Neutrophil (primary cell): ENCODE measurements at regions not wholly inside any gene's neighbourhood (a gene's known extent, or its start where the extent isn't known, plus 50 kb on each side); places are given as distances from the start of the nearest gene placed in this dataset.

ENCODE experiments used
- H3K27ac ChIP-seq: fragments of 200-600 bp; sonication (generic); 2 replicates; pipeline ENCODE4 v1.5.1; 2016; ENCODE audit warnings: mild to moderate bottlenecking, moderate library complexity
- H3K27me3 ChIP-seq: fragments of 200-600 bp; sonication (generic); 2 replicates; pipeline ENCODE4 v1.6.0; 2016; ENCODE audit warnings: mild to moderate bottlenecking
- H3K36me3 ChIP-seq: fragments of 200-600 bp; sonication (generic); 2 replicates; pipeline ENCODE4 v1.5.1; 2017
- H3K4me1 ChIP-seq, 2 experiments: fragments of 200-600 bp in 1 of 2; sonication (generic) in 1 of 2; 1 replicate in 1 of 2; 2 replicates in 1 of 2; pipeline versions ENCODE4 v1.5.1 to v1.6.1; 2013 to 2016; ENCODE audit warnings: low read depth in 1 of 2, low read length in 1 of 2, mild to moderate bottlenecking in 1 of 2, moderate library complexity in 1 of 2; ENCODE audit not compliant: control insufficient read depth in 1 of 2, insufficient read depth in 1 of 2
- H3K4me3 ChIP-seq, 2 experiments: fragments of 200-600 bp in 1 of 2; sonication (generic) in 1 of 2; 1 replicate in 1 of 2; 2 replicates in 1 of 2; pipeline ENCODE4 v1.5.1; 2013 to 2016; ENCODE audit warnings: low read depth in 1 of 2, low read length in 1 of 2, mild to moderate bottlenecking in 1 of 2, moderate library complexity in 1 of 2
- H3K9me3 ChIP-seq: fragments of 200-600 bp; sonication (generic); 2 replicates; pipeline ENCODE4 v1.5.1; 2016
- TF ChIP-seq, protein P1 (sequence below): fragments of 200-600 bp; sonication (generic); IDR thresholded peaks from 2 replicates; pipeline ENCODE4 v1.5.1; 2016; ENCODE audit warnings: antibody characterized with exemption

DNA sequence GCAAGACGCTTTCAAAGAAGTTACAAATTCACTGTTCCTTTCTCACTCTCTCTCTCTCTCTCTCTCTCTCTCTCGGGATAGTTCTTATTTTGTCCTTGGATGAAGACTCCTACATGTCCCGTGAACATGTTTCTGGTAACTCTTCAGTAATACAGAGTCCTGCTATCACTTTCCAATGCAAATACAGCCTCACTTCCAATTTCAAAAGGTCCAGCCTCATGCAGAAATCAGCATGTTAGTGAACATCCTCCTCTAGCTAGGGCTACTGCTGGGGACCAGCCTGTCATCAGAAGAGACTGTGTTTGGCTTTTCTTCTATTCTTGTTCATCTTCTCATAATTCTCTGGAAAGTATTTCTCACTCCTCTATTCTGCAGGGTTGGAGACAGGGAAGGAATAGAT, 1306.7 kb upstream of the CELF4 start:
- no peaks in the 10 kb centered on the region for H3K27me3 ChIP-seq
- TF ChIP-seq, protein P1, sequence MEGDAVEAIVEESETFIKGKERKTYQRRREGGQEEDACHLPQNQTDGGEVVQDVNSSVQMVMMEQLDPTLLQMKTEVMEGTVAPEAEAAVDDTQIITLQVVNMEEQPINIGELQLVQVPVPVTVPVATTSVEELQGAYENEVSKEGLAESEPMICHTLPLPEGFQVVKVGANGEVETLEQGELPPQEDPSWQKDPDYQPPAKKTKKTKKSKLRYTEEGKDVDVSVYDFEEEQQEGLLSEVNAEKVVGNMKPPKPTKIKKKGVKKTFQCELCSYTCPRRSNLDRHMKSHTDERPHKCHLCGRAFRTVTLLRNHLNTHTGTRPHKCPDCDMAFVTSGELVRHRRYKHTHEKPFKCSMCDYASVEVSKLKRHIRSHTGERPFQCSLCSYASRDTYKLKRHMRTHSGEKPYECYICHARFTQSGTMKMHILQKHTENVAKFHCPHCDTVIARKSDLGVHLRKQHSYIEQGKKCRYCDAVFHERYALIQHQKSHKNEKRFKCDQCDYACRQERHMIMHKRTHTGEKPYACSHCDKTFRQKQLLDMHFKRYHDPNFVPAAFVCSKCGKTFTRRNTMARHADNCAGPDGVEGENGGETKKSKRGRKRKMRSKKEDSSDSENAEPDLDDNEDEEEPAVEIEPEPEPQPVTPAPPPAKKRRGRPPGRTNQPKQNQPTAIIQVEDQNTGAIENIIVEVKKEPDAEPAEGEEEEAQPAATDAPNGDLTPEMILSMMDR = no peak

DNA sequence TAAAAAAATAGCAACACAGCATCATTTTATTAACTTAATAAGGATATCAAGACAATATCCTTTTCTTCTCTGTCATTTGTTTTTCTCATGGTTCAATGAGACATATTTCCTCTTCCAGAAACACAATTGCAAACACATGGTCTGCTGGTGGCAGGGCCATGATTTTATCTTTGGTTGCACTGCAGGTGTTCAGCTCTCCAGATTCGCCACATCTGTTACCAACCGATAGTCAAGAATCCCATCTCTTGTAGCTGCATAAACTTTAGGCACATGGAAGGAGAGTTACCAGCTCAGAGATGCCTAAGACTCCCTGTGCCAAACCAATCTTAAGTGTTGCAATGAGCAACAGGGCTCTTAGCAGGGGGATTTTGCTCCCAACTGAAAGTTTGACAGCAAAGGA, 1303.2 kb upstream of the CELF4 start:
- Histone ChIP-seq H3K27ac (no peak overlapping the region), H3K4me1 (no peaks in the 10 kb centered on the region), H3K9me3 (no peaks in the 10 kb centered on the region), H3K27me3 (no peaks in the 10 kb centered on the region), H3K4me3 (no peak overlapping the region), H3K36me3 (no peaks in the 10 kb centered on the region)
- TF ChIP-seq, protein P1 = no peak

More for the DNA sequence above, 1306.7 kb upstream of the CELF4 start:
- H3K4me1 ChIP-seq = no peaks in the 10 kb centered on the region
- no peaks in the 10 kb centered on the region for H3K9me3 ChIP-seq
- no peak overlapping the region for H3K27ac ChIP-seq
- no peaks in the 10 kb centered on the region for H3K36me3 ChIP-seq
- no peak overlapping the region for H3K4me3 ChIP-seq

DNA sequence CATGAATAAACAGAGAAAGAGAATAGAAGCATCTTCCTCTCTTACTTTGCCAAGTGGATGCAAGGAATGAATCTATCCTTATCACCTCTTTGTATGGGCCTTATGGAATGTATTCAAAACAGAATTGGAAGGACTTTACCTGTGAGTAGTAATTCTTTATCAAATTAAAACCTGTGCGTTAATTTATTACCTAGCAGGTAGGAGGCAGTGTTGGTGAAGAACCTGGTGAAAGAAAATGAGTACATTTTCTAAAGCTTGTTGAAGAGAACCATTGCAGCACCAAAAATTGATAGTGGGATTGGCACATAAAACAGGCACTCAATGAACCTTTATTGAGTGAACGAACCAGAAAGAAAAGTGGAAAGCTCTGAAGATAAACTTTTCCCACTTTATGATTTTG, 1302.1 kb upstream of the CELF4 start:
- no peaks in the 10 kb centered on the region for H3K36me3 ChIP-seq
- H3K4me3 ChIP-seq = no peak overlapping the region
- no peaks in the 10 kb centered on the region for H3K4me1 ChIP-seq
- TF ChIP-seq, protein P1 = no peak
- no peak overlapping the region for H3K27ac ChIP-seq
- no peaks in the 10 kb centered on the region for H3K9me3 ChIP-seq
- H3K27me3 ChIP-seq = no peaks in the 10 kb centered on the region

DNA sequence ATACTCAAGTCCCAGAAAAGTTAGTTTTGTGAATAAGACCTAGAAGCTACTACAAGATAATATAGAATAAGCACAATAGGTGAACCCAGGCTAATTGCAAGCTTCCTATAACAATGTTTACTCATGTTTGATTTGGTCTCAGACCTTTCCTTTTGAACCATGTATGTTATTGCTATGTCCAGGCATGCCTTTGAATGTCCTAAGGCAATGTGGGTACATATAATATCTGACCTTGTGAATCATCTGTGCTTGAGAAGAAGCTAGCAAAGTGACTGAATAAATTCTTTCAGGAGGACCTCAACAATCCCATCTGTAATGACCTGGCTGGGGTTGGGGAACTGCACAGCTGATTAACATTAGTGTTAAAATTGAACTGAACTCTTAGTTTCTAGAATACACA, 1285.9 kb upstream of the CELF4 start:
- Histone ChIP-seq H3K9me3 (no peaks in the 10 kb centered on the region), H3K36me3 (no peaks in the 10 kb centered on the region), H3K4me1 (no peaks in the 10 kb centered on the region), H3K27me3 (no peaks in the 10 kb centered on the region), H3K27ac (no peak overlapping the region), H3K4me3 (no peak overlapping the region)
- TF ChIP-seq, protein P1 = no peak

DNA sequence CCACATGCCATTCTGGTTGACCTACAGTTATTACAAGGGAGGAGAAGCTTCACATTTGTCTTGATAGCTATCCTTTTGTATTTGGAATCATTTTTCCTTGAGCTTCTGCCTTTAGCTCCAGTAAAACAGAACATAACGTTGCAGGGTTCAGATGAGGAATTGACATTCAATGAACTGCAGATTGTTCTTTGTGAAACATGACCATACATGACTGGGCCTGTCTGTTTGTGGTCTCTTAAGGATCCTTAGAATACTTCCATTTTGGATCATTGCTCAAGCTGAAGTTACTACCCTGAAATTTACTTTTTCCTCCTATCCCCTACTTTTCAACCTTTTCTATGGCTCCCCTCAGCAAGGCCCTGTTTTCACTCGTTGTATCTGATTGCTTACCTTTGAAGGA, 1281.7 kb upstream of the CELF4 start:
- TF ChIP-seq, protein P1 = no peak
- Histone ChIP-seq H3K27ac (no peak overlapping the region), H3K4me3 (no peak overlapping the region), H3K36me3 (no peaks in the 10 kb centered on the region), H3K9me3 (no peaks in the 10 kb centered on the region), H3K4me1 (no peaks in the 10 kb centered on the region), H3K27me3 (no peaks in the 10 kb centered on the region)

DNA sequence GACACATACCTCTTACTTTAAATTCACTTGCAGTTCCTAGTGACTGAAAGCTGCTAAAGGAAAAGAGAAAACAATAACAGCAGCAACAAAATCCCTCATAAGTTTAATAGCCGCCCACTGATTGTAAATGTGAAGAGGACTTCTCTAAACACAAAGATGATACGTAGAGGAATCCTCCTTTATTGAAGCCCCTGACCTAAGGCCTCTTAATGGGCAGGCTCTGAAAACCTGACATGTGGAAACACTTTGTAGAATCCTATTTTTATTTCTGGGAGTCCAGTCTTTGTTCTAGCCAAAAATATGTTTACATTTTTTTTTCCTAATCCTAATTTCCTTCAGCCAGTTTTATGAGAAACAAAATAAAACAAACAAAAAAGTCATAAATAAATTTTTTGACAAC, 1277.7 kb upstream of the CELF4 start:
- no peaks in the 10 kb centered on the region for H3K9me3 ChIP-seq
- H3K4me3 ChIP-seq = no peak overlapping the region
- TF ChIP-seq, protein P1 = no peak
- H3K36me3 ChIP-seq = no peaks in the 10 kb centered on the region
- no peak overlapping the region for H3K27ac ChIP-seq
- H3K27me3 ChIP-seq = no peaks in the 10 kb centered on the region
- no peaks in the 10 kb centered on the region for H3K4me1 ChIP-seq
